Suprapubic skin (tissue), 4 donors: ENCODE measurements at regions not wholly inside any gene's neighbourhood (a gene's known extent, or its start where the extent isn't known, plus 50 kb on each side); places are given as distances from the start of the nearest gene placed in this dataset.

Experiments used
- DNase-seq, 2 donors: peaks; one replicate each; pipeline ENCODE4 v3.0.0-alpha.2; 2019; ENCODE audit warnings: low spot score in 2 of 2
- H3K27ac ChIP-seq: fragments of 200-600 bp; sonication (generic); one replicate; pipeline ENCODE4 v1.5.1; 2019
- H3K27me3 ChIP-seq: fragments of 200-600 bp; sonication (generic); one replicate; pipeline ENCODE4 v1.5.1; 2019
- H3K36me3 ChIP-seq: fragments of 200-600 bp; sonication (generic); one replicate; pipeline ENCODE4 v1.5.1; 2019
- H3K4me1 ChIP-seq: fragments of 200-600 bp; sonication (generic); one replicate; pipeline ENCODE4 v1.5.1; 2019
- H3K4me3 ChIP-seq: fragments of 200-600 bp; sonication (generic); one replicate; pipeline ENCODE4 v1.5.1; 2019; ENCODE audit warnings: mild to moderate bottlenecking
- H3K9me3 ChIP-seq: fragments of 200-600 bp; sonication (generic); one replicate; pipeline ENCODE4 v1.5.1; 2019
- CTCF ChIP-seq, 2 donors: fragments of 200-600 bp in 1 of 2; fragments of 450-650 bp in 1 of 2; sonication (generic) in 1 of 2; IDR thresholded peaks; one replicate each; pipeline ENCODE4 v1.5.1; 2016 to 2019; ENCODE audit warnings: antibody characterized with exemption in 2 of 2, mild to moderate bottlenecking in 1 of 2, moderate library complexity in 1 of 2
- EP300 ChIP-seq: sonication (generic); formaldehyde crosslinking; IDR thresholded peaks from one replicate; pipeline ENCODE4 v1.6.1; 2017; ENCODE audit warnings: antibody characterized with exemption
- POLR2A ChIP-seq, 2 donors: fragments of 450-650 bp; IDR thresholded peaks; one replicate each; pipeline ENCODE4 v1.6.1; 2017; ENCODE audit warnings: antibody characterized with exemption in 2 of 2, mild to moderate bottlenecking in 2 of 2, moderate library complexity in 2 of 2
- POLR2AphosphoS5 ChIP-seq, 3 donors: sonication (generic); formaldehyde crosslinking; IDR thresholded peaks; one replicate each; pipeline ENCODE4 v1.6.1; 2017; ENCODE audit warnings: antibody characterized with exemption in 3 of 3
- WGBS: methylation state at CpG from one replicate; pipeline ENCODE4 v1.1.5; 2018; 5-methylcytosine and 5-hydroxymethylcytosine counted together

- no peaks in the 10 kb centered on the region for H3K36me3 ChIP-seq
- no peaks in the 10 kb centered on the region for H3K27me3 ChIP-seq
- WGBS: 90% methylated on average over 5 of the region's 5 CpGs
- no peak overlapping the region for H3K4me3 ChIP-seq
- TF ChIP-seq EP300: no peak
- H3K9me3 ChIP-seq: no peaks in the 10 kb centered on the region
- DNase-seq: no peak
- no peaks in the 10 kb centered on the region for H3K4me1 ChIP-seq
- no peak overlapping the region for H3K27ac ChIP-seq
These were observed 352.6 kb downstream of the MRPL39 start for GRCh38 chr21:25254491-25255174.

- no peak overlapping the region for H3K27ac ChIP-seq
- WGBS: 90% methylated on average over 1 of the region's 1 CpG
- H3K27me3 ChIP-seq: no peaks in the 10 kb centered on the region
- H3K9me3 ChIP-seq: no peaks in the 10 kb centered on the region
- H3K4me1 ChIP-seq: no peaks in the 10 kb centered on the region
- DNase-seq: no peak
- no peaks in the 10 kb centered on the region for H3K36me3 ChIP-seq
- TF ChIP-seq CTCF (IDR thresholded peaks at IDR 0.05) (no peak), EP300 (no peak), POLR2A (IDR thresholded peaks at IDR 0.05) (no peak), POLR2AphosphoS5 (IDR thresholded peaks at IDR 0.05) (no peak)
- H3K4me3 ChIP-seq: no peak overlapping the region
These were observed 360.7 kb downstream of the MRPL39 start for GRCh38 chr21:25246546-25246945.

GRCh38 chr21:25244735-25245134 is 362.5 kb downstream of the MRPL39 start:
- H3K27ac ChIP-seq: no peak overlapping the region
- DNase-seq: no peak
- no peaks in the 10 kb centered on the region for H3K9me3 ChIP-seq
- H3K36me3 ChIP-seq: no peaks in the 10 kb centered on the region
- TF ChIP-seq EP300: no peak
- no peak for TF ChIP-seq POLR2AphosphoS5 (IDR thresholded peaks at IDR 0.05)
- no peaks in the 10 kb centered on the region for H3K27me3 ChIP-seq
- H3K4me3 ChIP-seq: no peak overlapping the region
- WGBS: 82% methylated on average over 1 of the region's 1 CpG
- no peaks in the 10 kb centered on the region for H3K4me1 ChIP-seq

GRCh38 chr21:25243808-25244207 is 363.5 kb downstream of the MRPL39 start:
- Histone ChIP-seq H3K36me3 (no peaks in the 10 kb centered on the region), H3K27ac (no peak overlapping the region), H3K4me3 (no peak overlapping the region), H3K4me1 (no peaks in the 10 kb centered on the region), H3K9me3 (no peaks in the 10 kb centered on the region), H3K27me3 (no peaks in the 10 kb centered on the region)
- 23% methylated on average over 7 of the region's 7 CpGs for WGBS
- TF ChIP-seq POLR2A (IDR thresholded peaks at IDR 0.05) (no peak), CTCF (IDR thresholded peaks at IDR 0.05) (no peak), EP300 (no peak), POLR2AphosphoS5 (IDR thresholded peaks at IDR 0.05) (no peak)
- DNase-seq: no peak

- Histone ChIP-seq H3K27me3 (no peaks in the 10 kb centered on the region), H3K36me3 (no peaks in the 10 kb centered on the region), H3K9me3 (peaks cover 8% of the 10 kb centered on the region), H3K4me3 (no peak overlapping the region), H3K27ac (no peak overlapping the region), H3K4me1 (no peaks in the 10 kb centered on the region)
- no peak for DNase-seq
- no peak for TF ChIP-seq POLR2AphosphoS5 (IDR thresholded peaks at IDR 0.05)
- no peak for TF ChIP-seq EP300
- TF ChIP-seq CTCF (IDR thresholded peaks at IDR 0.05): no peak
- TF ChIP-seq POLR2A (IDR thresholded peaks at IDR 0.05): no peak
- WGBS: 76% methylated on average over 1 of the region's 1 CpG
These were observed 366.3 kb downstream of the MRPL39 start for GRCh38 chr21:25240974-25241373.

- 68% methylated on average over 4 of the region's 4 CpGs for WGBS
- DNase-seq: no peak
- no peak overlapping the region for H3K4me3 ChIP-seq
- peaks cover 8% of the 10 kb centered on the region for H3K9me3 ChIP-seq
- no peaks in the 10 kb centered on the region for H3K27me3 ChIP-seq
- TF ChIP-seq POLR2A (IDR thresholded peaks at IDR 0.05): no peak
- no peak for TF ChIP-seq EP300
- no peak for TF ChIP-seq CTCF (IDR thresholded peaks at IDR 0.05)
- no peak for TF ChIP-seq POLR2AphosphoS5 (IDR thresholded peaks at IDR 0.05)
- H3K27ac ChIP-seq: no peak overlapping the region
- no peaks in the 10 kb centered on the region for H3K36me3 ChIP-seq
- no peaks in the 10 kb centered on the region for H3K4me1 ChIP-seq
These were observed 372.2 kb downstream of the MRPL39 start for GRCh38 chr21:25234857-25235801.
